Breast epithelium (tissue), 3 donors: ENCODE measurements at regions not wholly inside any gene's neighbourhood (a gene's known extent, or its start where the extent isn't known, plus 50 kb on each side); places are given as distances from the start of the nearest gene placed in this dataset.

Experiments used
- POLR2AphosphoS5 ChIP-seq, 3 donors: sonication (generic); formaldehyde crosslinking; IDR thresholded peaks; one replicate each; pipeline ENCODE4 v1.6.1; 2017; ENCODE audit warnings: antibody characterized with exemption in 3 of 3
- TF ChIP-seq, protein P1 (sequence below), 3 donors: fragments of 450-650 bp; IDR thresholded peaks; one replicate each; pipeline ENCODE4 v1.5.1; 2016 to 2017; ENCODE audit warnings: antibody characterized with exemption in 3 of 3, mild to moderate bottlenecking in 3 of 3, moderate library complexity in 3 of 3

DNA sequence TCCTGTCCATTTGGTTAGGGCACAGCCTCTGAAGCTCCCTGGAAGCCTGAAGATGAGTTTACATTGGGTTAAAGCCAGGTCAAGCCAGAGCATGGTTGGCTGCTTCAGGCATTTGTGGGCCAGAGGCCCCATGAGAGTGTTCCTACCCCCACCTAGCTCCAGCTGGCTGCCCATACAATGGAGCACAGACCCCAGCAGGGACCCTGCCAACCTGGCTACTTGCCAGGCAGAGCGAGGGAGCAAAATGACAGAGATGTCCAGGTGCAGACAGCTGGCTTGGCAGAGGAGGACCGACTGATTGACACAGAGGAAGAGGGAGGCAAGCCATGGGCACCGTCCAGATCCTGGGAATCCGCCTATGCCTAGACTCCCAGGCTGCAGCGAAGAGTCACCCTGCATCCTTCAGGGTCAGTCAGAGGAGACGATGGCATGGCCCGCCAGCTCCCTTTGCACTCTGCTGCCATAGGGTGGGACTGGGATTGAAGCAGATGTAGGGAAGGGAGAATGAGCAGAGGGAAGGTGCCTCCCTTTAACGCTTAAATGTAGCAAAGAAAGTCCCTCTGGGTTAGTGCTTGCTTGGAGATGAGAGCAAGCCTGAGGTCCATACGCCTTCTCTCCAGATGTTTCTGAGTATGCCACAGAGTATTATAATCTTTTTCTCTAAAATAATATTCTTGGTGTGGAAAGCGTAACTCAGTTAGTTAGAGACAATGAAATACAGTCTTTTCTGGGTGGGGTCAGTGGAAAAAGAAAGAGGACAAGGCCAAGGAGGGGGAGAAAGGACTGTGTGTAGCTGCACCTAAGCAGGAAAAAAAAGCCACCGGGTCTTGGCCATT lies 77.6 kb upstream of the FYN start:
- TF ChIP-seq POLR2AphosphoS5 (IDR thresholded peaks at IDR 0.05): no peak
- TF ChIP-seq, protein P1, sequence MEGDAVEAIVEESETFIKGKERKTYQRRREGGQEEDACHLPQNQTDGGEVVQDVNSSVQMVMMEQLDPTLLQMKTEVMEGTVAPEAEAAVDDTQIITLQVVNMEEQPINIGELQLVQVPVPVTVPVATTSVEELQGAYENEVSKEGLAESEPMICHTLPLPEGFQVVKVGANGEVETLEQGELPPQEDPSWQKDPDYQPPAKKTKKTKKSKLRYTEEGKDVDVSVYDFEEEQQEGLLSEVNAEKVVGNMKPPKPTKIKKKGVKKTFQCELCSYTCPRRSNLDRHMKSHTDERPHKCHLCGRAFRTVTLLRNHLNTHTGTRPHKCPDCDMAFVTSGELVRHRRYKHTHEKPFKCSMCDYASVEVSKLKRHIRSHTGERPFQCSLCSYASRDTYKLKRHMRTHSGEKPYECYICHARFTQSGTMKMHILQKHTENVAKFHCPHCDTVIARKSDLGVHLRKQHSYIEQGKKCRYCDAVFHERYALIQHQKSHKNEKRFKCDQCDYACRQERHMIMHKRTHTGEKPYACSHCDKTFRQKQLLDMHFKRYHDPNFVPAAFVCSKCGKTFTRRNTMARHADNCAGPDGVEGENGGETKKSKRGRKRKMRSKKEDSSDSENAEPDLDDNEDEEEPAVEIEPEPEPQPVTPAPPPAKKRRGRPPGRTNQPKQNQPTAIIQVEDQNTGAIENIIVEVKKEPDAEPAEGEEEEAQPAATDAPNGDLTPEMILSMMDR (IDR thresholded peaks at IDR 0.05): no peak
